Astrocyte (in vitro differentiated cells and primary cell): ENCODE measurements at regions not wholly inside any gene's neighbourhood (a gene's known extent, or its start where the extent isn't known, plus 50 kb on each side); places are given as distances from the start of the nearest gene placed in this dataset.

Experiments used
- DNase-seq: peaks from one replicate; pipeline ENCODE4 v3.0.0-alpha.2; 2010; ENCODE audit warnings: low read depth
- FAIRE-seq: peaks from 2 replicates; lab custom pipeline; 2011; peaks lifted over from hg19 to GRCh38; lab: Jason Lieb, UNC
- H2AFZ ChIP-seq: 2 replicates; pipeline ENCODE4 v1.6.0; 2012; ENCODE audit warnings: low read depth, low read length, inconsistent platforms
- H3K27ac ChIP-seq: 2 replicates; pipeline ENCODE4 v1.5.1; 2011; ENCODE audit warnings: low read depth, low read length, inconsistent platforms
- H3K27me3 ChIP-seq: 2 replicates; pipeline ENCODE4 v1.6.0; 2011; ENCODE audit warnings: low read length, inconsistent platforms; ENCODE audit not compliant: insufficient read depth
- H3K36me3 ChIP-seq: 2 replicates; pipeline ENCODE4 v1.5.1; 2011; ENCODE audit warnings: low read length, inconsistent platforms; ENCODE audit not compliant: insufficient read depth
- H3K4me1 ChIP-seq: 2 replicates; pipeline ENCODE4 v1.5.1; 2011; ENCODE audit warnings: low read length, inconsistent platforms; ENCODE audit not compliant: insufficient read depth
- H3K4me2 ChIP-seq: 2 replicates; pipeline ENCODE4 v1.6.0; 2012; ENCODE audit warnings: low read length, inconsistent platforms
- H3K4me3 ChIP-seq: 2 replicates; pipeline ENCODE4 v1.5.1; 2011; ENCODE audit warnings: low read depth, mild to moderate bottlenecking, low read length, inconsistent platforms; ENCODE audit not compliant: insufficient read depth
- H3K79me2 ChIP-seq: 2 replicates; pipeline ENCODE4 v1.6.0; 2012; ENCODE audit warnings: mild to moderate bottlenecking, low read length, inconsistent platforms; ENCODE audit not compliant: insufficient read depth
- H3K9ac ChIP-seq: 2 replicates; pipeline ENCODE4 v1.6.0; 2012; ENCODE audit warnings: mild to moderate bottlenecking, low read length, inconsistent platforms
- H3K9me3 ChIP-seq: 2 replicates; pipeline ENCODE4 v1.5.1; 2012; ENCODE audit warnings: low read depth, mild to moderate bottlenecking, low read length, inconsistent platforms; ENCODE audit not compliant: insufficient read depth
- H4K20me1 ChIP-seq: 2 replicates; pipeline ENCODE4 v1.6.0; 2012; ENCODE audit warnings: low read length, inconsistent platforms; ENCODE audit not compliant: insufficient read depth
- H3K27ac Mint-ChIP-seq: one replicate; pipeline ENCODE4 v1.8.0; 2021; ENCODE audit warnings: mild to moderate bottlenecking, mixed read lengths; ENCODE audit not compliant: unreplicated experiment
- H3K27me3 Mint-ChIP-seq: one replicate; pipeline ENCODE4 v1.8.0; 2021; ENCODE audit warnings: low read depth, mixed read lengths; ENCODE audit not compliant: unreplicated experiment
- H3K36me3 Mint-ChIP-seq: one replicate; pipeline ENCODE4 v1.8.0; 2021; ENCODE audit warnings: low read depth, mixed read lengths; ENCODE audit not compliant: unreplicated experiment
- H3K4me1 Mint-ChIP-seq: one replicate; pipeline ENCODE4 v1.8.0; 2021; ENCODE audit warnings: low read depth, mixed read lengths; ENCODE audit not compliant: unreplicated experiment
- H3K4me3 Mint-ChIP-seq: one replicate; pipeline ENCODE4 v1.8.0; 2021; ENCODE audit warnings: mild to moderate bottlenecking, moderate library complexity, mixed read lengths; ENCODE audit not compliant: unreplicated experiment
- H3K9me3 Mint-ChIP-seq: one replicate; pipeline ENCODE4 v1.8.0; 2021; ENCODE audit warnings: mild to moderate bottlenecking, mixed read lengths; ENCODE audit not compliant: unreplicated experiment
- CTCF ChIP-seq: IDR thresholded peaks from 2 replicates; pipeline ENCODE4 v1.5.1; 2011; ENCODE audit warnings: low read depth, mild to moderate bottlenecking, inconsistent platforms, low read length, moderate library complexity; ENCODE audit not compliant: insufficient read depth
- EZH2 ChIP-seq: IDR thresholded peaks from 2 replicates; pipeline ENCODE4 v1.6.1; 2012; ENCODE audit warnings: mild to moderate bottlenecking, low read length, inconsistent platforms; ENCODE audit not compliant: insufficient read depth

DNA sequence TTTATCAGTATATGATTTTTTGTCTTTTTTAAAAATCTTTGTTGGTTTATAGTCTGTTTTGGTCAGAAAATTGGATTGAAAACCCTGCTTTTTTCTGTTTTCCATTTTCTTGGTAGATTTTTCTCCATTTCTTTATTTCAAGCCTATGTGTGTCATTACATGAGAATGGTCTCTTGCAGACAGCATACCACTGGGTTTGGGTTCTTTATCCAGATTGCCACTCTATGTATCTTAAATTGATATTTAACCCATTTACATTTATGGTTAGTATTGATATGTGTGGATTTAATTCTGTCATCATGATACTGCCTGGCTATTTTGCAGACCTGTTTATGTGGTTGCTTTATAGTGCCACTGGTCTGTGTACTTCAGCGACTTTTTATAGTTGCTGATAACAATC is 239.9 kb upstream of the NDST4 start:
- H2AFZ ChIP-seq = no peak overlapping the region
- H3K4me1 Mint-ChIP-seq = no peaks in the 10 kb centered on the region
- no peaks in the 10 kb centered on the region for H3K27me3 ChIP-seq
- no peak overlapping the region for H3K9ac ChIP-seq
- DNase-seq (no peak), FAIRE-seq (no peak)
- no peaks in the 10 kb centered on the region for H3K27me3 Mint-ChIP-seq
- no peaks in the 10 kb centered on the region for H3K79me2 ChIP-seq
- no peaks in the 10 kb centered on the region for H3K9me3 ChIP-seq
- no peak overlapping the region for H3K27ac ChIP-seq
- peaks cover 20% of the 10 kb centered on the region for H3K9me3 Mint-ChIP-seq
- TF ChIP-seq CTCF (no peak), EZH2 (no peak)
- H3K4me3 ChIP-seq = no peak overlapping the region
- H3K27ac Mint-ChIP-seq = no peak overlapping the region
- no peaks in the 10 kb centered on the region for H3K36me3 Mint-ChIP-seq
- no peaks in the 10 kb centered on the region for H4K20me1 ChIP-seq
- H3K4me3 Mint-ChIP-seq = no peak overlapping the region
- no peaks in the 10 kb centered on the region for H3K4me1 ChIP-seq
- H3K36me3 ChIP-seq = no peaks in the 10 kb centered on the region
- H3K4me2 ChIP-seq = no peak overlapping the region

- DNase-seq = no peak
- no peak for TF ChIP-seq EZH2
- Histone ChIP-seq H3K9ac (no peak overlapping the region), H3K36me3 (no peaks in the 10 kb centered on the region), H3K79me2 (no peaks in the 10 kb centered on the region), H3K4me2 (no peak overlapping the region), H3K27me3 (no peaks in the 10 kb centered on the region), H3K4me1 (no peaks in the 10 kb centered on the region), H3K27ac (no peak overlapping the region), H2AFZ (no peak overlapping the region), H3K4me3 (no peak overlapping the region), H3K9me3 (no peaks in the 10 kb centered on the region), H4K20me1 (no peaks in the 10 kb centered on the region)
- no peak for FAIRE-seq
- H3K9me3 Mint-ChIP-seq = no peaks in the 10 kb centered on the region
- no peak overlapping the region for H3K4me3 Mint-ChIP-seq
- H3K4me1 Mint-ChIP-seq = no peaks in the 10 kb centered on the region
- H3K27ac Mint-ChIP-seq = no peak overlapping the region
- no peaks in the 10 kb centered on the region for H3K27me3 Mint-ChIP-seq
- no peaks in the 10 kb centered on the region for H3K36me3 Mint-ChIP-seq
Measured at GRCh38 chr4:115343171-115343570, 229.8 kb upstream of the NDST4 start.

DNA sequence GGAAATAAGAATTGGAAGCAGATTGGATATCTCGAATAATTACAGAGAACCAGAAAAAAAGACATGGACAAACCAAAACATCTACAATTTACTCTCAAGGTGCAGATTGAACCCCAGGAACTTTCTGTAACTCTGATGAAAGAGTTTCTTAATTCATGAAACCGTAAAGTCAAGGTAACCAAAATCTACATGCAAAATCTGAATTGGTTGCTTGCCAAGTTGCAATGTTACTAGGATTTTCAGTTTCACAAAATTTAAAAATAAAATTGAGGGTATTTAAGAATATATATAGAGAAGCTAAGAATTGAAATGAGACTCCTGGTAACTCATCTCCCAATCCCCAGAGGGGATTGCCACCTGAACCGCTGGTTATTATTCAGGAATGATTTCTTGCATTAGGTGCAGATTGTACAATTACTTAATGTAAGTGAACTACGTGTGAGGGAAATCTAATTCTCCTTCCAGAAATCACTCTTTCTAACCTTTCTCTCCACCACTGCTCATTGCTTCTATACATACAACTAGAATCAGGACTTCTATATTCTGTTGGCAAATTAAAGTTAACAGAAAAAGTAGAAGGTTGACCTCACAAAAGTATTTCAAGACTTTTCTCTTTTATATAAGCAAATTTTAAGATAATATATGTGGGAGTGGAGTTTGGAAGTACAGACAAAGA is 221.5 kb upstream of the NDST4 start:
- TF ChIP-seq EZH2 (no peak), CTCF (no peak)
- Histone ChIP-seq H3K79me2 (no peaks in the 10 kb centered on the region), H4K20me1 (no peaks in the 10 kb centered on the region), H3K27ac (no peak overlapping the region), H2AFZ (no peak overlapping the region), H3K9ac (no peak overlapping the region), H3K27me3 (no peaks in the 10 kb centered on the region), H3K4me3 (no peak overlapping the region), H3K4me2 (no peak overlapping the region), H3K4me1 (no peaks in the 10 kb centered on the region), H3K9me3 (no peaks in the 10 kb centered on the region), H3K36me3 (no peaks in the 10 kb centered on the region)
- DNase-seq (no peak), FAIRE-seq (no peak)
- Mint-ChIP-seq H3K4me3 (no peak overlapping the region), H3K27ac (no peak overlapping the region), H3K4me1 (no peaks in the 10 kb centered on the region), H3K9me3 (no peaks in the 10 kb centered on the region), H3K27me3 (no peaks in the 10 kb centered on the region), H3K36me3 (no peaks in the 10 kb centered on the region)
